Kidney capillary endothelial cell (primary cell): ENCODE measurements at regions not wholly inside any gene's neighbourhood (a gene's known extent, or its start where the extent isn't known, plus 50 kb on each side); places are given as distances from the start of the nearest gene placed in this dataset.
"Not testable (repeated sequence)": the region's sequence is repeated elsewhere in the genome, so short reads cannot be mapped to it uniquely, and the experiment has no call there.

Source experiments
- DNase-seq: peaks from one replicate; pipeline ENCODE4 v3.0.0-alpha.2; 2018; ENCODE audit warnings: low spot score

- no peak for DNase-seq
These were observed 325.9 kb downstream of the FOXO1 start for GRCh38 chr13:40340368-40341095.

DNA sequence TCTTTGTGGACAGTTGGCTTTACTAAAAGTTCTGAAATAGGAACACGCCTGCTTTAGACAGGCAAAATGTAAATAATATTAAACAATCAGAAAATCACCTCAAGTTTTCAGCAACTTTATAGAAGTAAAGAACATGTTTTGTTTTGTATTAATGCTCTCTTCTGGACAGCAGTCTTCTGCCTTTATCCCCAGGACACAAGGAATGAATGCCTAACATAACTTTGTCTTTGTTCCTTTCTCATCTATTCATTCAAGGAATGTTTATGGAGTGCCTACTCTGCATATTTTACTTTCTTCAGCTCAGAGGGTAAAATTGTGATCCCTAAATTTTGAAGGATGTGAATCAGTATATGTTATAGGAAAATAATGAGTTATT is 325.4 kb downstream of the FOXO1 start:
- no peak for DNase-seq

- DNase-seq: no peak
These were observed 324.9 kb downstream of the FOXO1 start for GRCh38 chr13:40341501-40341900.

DNA sequence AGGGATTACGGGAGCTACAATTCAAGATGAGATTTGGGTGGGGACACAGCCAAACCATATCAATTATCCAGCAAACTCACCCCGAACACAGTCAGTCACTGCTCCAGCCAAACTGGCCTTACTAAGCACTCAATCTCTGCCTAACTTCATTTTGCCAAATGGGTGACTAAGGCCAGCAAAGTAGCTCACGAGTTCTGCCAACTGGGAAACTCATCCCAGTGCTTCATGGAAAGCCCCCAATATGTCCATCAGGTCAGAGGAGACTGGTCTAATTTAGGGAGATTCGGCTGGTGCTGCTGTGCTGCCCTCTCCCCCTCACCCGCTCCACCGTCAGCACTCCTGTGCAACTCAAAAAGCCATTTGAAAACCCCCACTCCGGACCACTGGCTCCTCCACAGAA is 324.0 kb downstream of the FOXO1 start:
- no peak for DNase-seq

DNA sequence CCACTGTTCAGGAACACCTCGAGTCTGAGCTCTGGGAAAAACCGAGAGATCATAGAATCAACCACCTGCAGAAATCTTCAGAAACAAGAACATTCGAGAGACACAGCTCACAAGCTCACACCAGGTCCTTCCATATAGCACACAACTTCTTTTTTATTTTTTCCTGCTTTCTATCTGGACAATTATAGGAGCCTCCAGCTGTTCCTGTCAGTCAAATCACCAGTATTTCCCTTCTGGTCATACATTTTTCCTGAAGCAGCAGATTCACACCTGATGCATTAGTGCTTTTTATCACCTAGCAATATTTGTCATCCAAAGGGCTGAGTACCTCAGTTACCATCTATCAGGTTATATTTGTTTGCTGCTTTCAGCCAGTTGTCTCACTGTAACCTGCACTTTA is 323.5 kb downstream of the FOXO1 start:
- no peak for DNase-seq

DNA sequence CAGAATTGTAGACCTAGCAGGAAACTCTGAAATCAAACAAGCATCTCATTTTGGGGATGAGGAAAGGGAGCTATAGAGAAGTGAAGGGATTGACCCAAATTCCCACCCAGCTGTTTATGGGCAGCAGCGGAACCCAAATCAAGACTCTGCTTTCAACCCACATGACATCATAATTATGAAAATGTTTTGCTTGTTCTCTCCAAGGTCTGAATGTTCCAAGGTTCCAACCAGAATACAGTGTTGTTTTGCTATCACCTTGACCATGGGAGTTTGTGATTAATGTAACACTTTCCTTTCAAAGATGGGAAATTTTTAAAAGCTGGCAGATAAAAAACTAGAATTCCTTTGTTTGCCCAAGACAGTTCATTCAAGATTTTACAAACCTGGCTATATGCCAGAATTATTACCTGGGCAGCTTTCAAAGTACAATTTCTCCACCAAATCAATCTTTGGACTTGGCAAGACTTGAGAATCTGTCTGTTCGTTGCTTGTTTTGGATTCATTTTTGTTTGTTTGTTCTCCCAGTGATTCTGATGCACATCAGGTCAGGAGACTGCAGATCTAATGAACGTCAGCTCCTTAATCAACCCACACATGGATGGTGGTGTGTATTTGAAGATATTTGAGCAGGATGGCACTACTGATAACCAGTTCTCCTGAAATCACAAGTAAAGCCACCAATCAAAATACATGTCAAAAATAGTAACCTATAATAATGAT is 322.7 kb downstream of the FOXO1 start:
- DNase-seq: no peak

DNA sequence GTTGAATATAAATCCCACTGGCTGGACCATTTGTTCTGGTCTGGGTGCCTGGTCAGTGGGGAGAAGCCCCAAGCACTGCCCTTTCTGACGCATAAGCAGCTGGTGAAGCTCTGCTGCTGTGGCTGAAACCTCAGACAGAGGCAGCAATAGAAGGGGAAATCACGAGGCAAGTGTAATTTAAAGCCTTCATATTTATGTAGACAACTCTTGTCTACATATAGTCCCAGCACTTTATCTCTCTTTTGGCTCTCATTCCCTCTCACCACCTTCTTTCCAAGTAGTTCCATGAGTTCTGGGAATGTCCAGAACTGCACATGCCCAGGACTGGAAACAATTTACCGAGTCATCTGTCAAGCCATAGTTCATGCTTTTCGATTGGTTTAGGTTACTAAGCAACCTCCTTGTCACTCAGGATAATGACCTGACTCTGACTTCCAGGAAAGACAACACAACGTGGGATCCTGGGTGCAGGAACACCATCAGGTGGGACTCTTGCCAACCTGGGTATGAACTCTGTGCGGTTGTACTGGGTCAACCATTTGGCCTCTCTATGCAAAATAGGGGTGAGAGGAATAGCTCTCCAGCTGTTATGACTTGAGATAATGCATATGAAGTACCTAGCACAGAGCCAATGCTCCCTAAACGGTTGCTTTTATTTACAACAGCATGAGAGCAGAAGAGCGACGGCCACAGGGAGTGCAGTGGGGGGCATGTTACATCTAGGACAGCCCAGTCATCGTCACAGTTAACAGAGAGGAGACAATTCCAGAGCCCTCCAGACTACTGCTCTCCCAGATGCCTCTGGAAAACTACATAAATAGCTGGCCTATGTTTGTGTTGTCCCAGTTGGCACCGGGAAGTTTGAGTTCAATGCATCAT is 321.9 kb downstream of the FOXO1 start:
- DNase-seq: no peak

DNA sequence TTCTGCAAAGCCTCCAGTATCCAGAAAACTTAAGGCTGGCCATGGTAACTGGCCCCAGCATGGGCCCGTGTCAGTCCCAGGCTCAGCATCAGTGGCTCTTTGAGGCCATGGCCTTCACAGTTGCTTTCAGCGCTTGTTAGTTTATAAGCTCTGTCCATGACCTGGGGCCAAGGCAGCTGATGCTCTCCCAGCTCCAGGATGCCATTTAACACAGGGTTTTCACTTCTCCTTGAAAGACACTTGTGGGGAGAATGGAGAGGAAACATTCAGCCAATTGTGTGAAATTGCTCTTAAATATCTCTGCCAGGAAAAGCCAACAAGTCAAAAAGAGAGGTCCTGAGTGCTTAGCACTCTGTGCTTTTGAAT is 321.3 kb downstream of the FOXO1 start:
- DNase-seq: no peak

DNA sequence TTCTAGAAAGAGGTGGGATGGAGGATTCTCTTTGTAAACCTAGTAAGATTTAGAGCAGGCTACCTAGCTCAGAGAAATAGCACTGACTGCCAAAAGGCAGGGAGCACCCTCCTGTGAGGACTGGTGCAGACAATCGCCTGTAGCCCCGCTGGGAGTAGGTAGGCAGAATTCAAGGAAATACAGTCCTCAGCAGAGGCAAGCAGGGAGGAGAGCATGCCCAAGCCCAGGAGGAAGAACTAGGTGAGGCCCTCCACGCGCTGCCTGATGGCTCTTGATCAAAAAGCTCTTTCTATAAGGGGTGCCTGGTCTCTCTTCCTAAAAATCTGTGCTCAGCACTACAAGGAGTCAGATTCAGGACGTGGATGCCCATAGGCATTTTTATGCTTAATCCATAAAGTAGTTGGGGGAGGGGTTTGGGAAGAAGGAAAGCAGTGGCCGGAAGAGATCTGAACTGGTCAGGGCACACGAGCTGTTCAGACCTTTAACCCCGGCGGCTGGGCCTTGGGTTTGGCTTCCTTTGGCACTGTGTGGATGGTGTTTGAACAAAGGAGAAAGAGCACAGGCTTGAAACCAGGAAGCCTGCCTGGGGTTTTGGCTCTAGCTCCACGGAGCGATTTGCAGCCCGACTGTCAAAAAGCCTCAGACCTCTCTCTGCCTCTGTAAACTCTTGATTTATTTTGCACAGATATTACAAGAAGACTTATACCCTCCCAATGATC is 320.6 kb downstream of the FOXO1 start:
- DNase-seq: peak; percentile 13

DNA sequence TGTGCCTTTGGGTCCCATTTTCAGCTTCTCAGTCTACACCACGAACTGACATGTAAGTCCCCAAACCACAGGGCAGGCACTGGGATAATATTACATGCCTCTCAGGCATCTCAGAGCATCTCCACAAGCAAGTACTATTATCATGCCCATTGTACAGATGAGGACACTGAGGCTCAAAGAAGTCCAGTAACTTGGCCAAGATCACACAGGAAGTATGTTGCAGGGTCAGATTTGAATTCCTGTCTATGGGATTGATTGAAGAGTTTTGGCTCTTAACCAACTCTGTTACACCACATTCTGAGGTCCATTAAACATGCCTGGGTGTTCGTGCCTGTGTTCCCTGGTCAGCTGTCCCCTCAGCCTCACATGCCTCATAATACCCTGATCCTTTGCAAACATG is 319.8 kb downstream of the FOXO1 start:
- DNase-seq: no peak

GRCh38 chr13:40348096-40348679 is 318.3 kb downstream of the FOXO1 start:
- DNase-seq: no peak

DNA sequence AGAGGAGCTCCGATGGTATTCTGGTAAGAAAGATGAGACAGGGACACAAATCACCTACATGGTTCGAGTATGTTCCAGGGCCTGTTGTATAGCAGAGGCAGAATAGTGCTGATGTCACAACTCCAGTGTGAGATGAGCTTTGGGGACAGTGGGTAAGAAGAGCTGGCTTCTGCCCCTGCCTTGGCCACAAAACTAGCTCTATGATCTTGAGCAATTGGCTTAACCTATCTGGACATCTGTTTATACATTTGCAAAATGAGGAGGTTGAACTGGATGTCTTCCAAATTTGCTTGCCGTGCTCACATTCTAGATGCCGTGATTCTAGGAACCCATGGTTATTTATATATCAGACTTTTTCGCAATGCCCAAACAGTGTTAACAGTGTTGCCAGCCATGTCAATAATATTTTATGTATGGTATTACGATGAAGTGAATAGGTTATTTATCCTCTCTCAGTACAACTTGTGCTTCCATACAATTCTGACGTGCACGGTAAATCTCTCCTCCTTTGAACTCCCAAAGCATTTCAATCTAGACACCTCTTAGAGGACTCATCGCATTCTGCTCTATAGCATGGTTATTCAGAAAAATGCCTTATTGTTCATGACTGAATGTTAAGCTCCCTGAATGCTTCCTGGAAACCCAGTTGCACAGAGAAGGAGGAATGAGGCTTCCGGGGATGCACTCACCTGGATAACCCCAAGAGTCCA is 316.0 kb downstream of the FOXO1 start:
- no peak for DNase-seq

- no peak for DNase-seq
These were observed 314.7 kb downstream of the FOXO1 start for GRCh38 chr13:40351537-40352379.

DNA sequence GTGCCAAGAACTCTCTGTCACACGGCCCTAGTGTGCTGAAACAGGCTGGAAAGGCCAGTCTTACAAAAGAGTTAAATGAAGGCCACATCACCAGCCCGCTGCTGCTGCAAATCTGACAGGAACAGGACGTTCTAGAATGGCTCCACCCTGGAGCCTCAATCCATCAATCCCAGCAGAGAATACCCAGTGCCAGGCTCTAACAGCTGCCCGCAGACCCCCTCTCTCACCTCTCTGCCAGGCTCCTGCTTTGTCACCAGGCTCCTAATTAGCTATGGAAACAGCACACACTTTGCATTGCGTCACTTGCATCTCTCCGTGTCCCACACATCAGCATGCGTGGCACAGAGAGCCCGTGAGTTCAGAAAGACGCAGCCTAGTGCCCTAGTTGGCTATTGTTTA is 314.1 kb downstream of the FOXO1 start:
- no peak for DNase-seq

GRCh38 chr13:40352802-40353562 is 313.5 kb downstream of the FOXO1 start:
- no peak for DNase-seq

- no peak for DNase-seq
These were observed 311.2 kb downstream of the FOXO1 start for GRCh38 chr13:40355126-40355724.

- no peak for DNase-seq
These were observed 310.4 kb downstream of the FOXO1 start for GRCh38 chr13:40356011-40356410.

- DNase-seq: not testable (repeated sequence)
These were observed 310.0 kb downstream of the FOXO1 start for GRCh38 chr13:40356458-40356857.

- no peak for DNase-seq
These were observed 303.9 kb downstream of the FOXO1 start for GRCh38 chr13:40362502-40362901.
